Ovary (tissue), 3 donors: ENCODE measurements at regions not wholly inside any gene's neighbourhood (a gene's known extent, or its start where the extent isn't known, plus 50 kb on each side); places are given as distances from the start of the nearest gene placed in this dataset.

ENCODE experiments used
- POLR2A ChIP-seq: fragments of 450-650 bp; IDR thresholded peaks from one replicate; pipeline ENCODE4 v1.6.1; 2017; ENCODE audit warnings: antibody characterized with exemption, mild to moderate bottlenecking, moderate library complexity
- TF ChIP-seq, protein P1 (sequence below), 3 donors: fragments of 450-650 bp in 2 of 3; fragments of 200-600 bp in 1 of 3; IDR thresholded peaks; one replicate each; pipeline versions ENCODE4 v1.5.1 to v1.8.0; 2016 to 2022; ENCODE audit warnings: antibody characterized with exemption in 3 of 3, mild to moderate bottlenecking in 1 of 3
- donor health status: DM: no; HTN: no; CAD: no.

DNA sequence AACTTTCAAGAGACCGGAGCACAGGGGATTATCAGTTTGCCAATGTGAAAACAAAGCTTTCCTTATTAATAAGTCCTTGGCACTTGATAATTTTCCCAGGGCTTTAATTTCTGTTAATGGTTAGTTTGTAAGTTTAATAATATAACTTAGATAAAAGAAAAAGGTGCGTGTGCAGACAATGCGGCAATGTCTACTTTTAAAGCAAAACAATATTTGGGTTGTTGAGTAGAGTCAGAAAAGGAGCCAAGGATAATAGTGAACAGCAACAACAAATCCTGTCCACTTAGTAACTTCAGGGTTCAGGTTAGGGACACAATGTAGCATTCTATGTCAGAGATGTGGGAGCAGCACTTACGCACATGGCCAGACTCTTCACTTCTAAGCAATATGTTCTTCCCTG is 469.6 kb upstream of the NFIA start:
- no peak for TF ChIP-seq POLR2A
- TF ChIP-seq, protein P1, sequence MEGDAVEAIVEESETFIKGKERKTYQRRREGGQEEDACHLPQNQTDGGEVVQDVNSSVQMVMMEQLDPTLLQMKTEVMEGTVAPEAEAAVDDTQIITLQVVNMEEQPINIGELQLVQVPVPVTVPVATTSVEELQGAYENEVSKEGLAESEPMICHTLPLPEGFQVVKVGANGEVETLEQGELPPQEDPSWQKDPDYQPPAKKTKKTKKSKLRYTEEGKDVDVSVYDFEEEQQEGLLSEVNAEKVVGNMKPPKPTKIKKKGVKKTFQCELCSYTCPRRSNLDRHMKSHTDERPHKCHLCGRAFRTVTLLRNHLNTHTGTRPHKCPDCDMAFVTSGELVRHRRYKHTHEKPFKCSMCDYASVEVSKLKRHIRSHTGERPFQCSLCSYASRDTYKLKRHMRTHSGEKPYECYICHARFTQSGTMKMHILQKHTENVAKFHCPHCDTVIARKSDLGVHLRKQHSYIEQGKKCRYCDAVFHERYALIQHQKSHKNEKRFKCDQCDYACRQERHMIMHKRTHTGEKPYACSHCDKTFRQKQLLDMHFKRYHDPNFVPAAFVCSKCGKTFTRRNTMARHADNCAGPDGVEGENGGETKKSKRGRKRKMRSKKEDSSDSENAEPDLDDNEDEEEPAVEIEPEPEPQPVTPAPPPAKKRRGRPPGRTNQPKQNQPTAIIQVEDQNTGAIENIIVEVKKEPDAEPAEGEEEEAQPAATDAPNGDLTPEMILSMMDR (IDR thresholded peaks at IDR 0.05): no peak
